Lower leg skin (tissue), 3 donors: ENCODE measurements at regions not wholly inside any gene's neighbourhood (a gene's known extent, or its start where the extent isn't known, plus 50 kb on each side); places are given as distances from the start of the nearest gene placed in this dataset.

Experiments used
- CTCF ChIP-seq, 3 donors: fragments of 450-650 bp; IDR thresholded peaks; one replicate each; pipeline ENCODE4 v1.5.1; 2016; ENCODE audit warnings: antibody characterized with exemption in 3 of 3, mild to moderate bottlenecking in 3 of 3, moderate library complexity in 2 of 3
- POLR2A ChIP-seq, 2 donors: fragments of 450-650 bp; IDR thresholded peaks; one replicate each; pipeline ENCODE4 v1.6.1; 2016 to 2017; ENCODE audit warnings: antibody characterized with exemption in 2 of 2, mild to moderate bottlenecking in 1 of 2, moderate library complexity in 1 of 2

GRCh38 chr9:88230612-88231011 lies 92.3 kb upstream of the SPATA31C2 start:
- TF ChIP-seq CTCF (IDR thresholded peaks at IDR 0.05) = no peak
- TF ChIP-seq POLR2A (IDR thresholded peaks at IDR 0.05) = no peak
